ENCODE measurements at regions not wholly inside any gene's neighbourhood (a gene's known extent, or its start where the extent isn't known, plus 50 kb on each side); places are given as distances from the start of the nearest gene placed in this dataset.

- no peak for TF ChIP-seq CTCF (IDR thresholded peaks at IDR 0.05; ENCODE audit: low read depth, low read length, missing control alignments)
- no peak overlapping the region for H3K4me3 ChIP-seq (ENCODE audit: low read depth, low read length)
- DNase-seq (ENCODE audit: low read depth), result no peak
- in situ Hi-C loops (cut with HindIII; ENCODE audit: low sequenced_read_pairs), result no loop called here
Observed at GRCh38 chr5:3265936-3266335, 329.7 kb upstream of the IRX1 start.

DNA sequence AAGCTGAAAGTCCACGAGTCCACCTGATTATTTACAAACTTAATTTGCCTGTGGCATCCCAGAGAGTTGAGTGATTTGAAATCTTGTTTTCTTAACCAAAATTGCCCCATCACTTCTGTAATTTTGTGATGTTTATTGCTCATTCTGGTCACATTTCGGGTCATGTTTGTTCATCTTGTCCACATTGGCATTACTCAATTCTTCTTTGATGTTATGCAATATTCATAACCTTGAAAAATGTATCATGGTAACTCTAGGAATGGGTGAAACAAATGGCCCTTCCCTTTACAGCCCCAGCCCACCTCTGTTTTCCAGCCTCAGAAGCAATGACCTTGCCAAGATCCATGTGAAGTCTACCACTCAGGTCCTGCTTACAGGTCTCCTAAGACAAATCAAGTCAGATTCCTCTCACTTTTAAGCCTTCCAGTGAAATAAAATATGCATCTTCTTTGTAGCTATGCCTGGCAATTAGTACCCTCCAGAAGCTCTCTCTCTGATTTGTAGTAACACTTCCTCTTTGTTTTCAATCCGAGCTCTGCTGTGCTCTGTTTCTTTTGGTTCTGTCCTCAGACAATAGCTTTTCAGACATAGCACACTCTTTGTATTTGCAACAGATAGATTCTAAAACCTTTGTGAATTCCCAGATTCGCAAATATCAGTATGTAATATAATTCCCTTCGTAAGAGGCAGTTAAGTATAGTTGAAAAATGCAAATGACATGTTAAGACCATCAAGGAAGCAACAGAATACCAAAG lies 330.3 kb upstream of the IRX1 start:
- TF ChIP-seq CTCF (IDR thresholded peaks at IDR 0.05; ENCODE audit: low read depth, low read length, missing control alignments), result no peak
- no peak overlapping the region for H3K4me3 ChIP-seq (ENCODE audit: low read depth, low read length)
- no peak for DNase-seq (ENCODE audit: low read depth)
- in situ Hi-C loops (cut with HindIII; ENCODE audit: low sequenced_read_pairs), result no loop called here

DNA sequence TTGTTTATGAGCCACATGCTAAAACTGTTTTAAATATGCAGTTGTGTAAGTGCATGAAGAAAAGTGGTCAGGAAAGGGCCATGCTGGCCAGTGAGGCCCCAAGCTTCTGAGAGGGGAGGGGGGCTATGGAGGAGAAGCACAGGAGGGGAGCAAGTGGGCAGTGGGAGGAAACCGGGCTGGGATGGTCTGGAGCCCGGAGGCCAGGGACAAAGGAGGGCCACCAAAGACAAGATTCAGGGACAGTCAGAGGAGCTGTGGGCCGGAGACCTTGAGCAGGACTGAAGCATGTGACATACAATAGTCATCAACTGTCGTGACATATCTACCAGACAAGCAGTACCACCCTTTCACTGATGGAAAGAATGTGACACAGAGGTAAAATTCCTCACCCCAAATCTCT lies 333.2 kb upstream of the IRX1 start:
- in situ Hi-C loops (cut with HindIII; ENCODE audit: low sequenced_read_pairs), result loop anchor here (5.0 kb wide), 1 partner anchor 45 kb away; no protein-coding TSS in a partner anchor
- TF ChIP-seq CTCF (IDR thresholded peaks at IDR 0.05; ENCODE audit: low read depth, low read length, missing control alignments), result no peak
- H3K4me3 ChIP-seq (ENCODE audit: low read depth, low read length), result no peak overlapping the region
- DNase-seq (ENCODE audit: low read depth), result no peak

- no peak for DNase-seq (ENCODE audit: low read depth)
- in situ Hi-C loops (cut with HindIII; ENCODE audit: low sequenced_read_pairs), result loop anchor here (5.0 kb wide), 1 partner anchor 44 kb away; no protein-coding TSS in a partner anchor
- no peak overlapping the region for H3K4me3 ChIP-seq (ENCODE audit: low read depth, low read length)
- TF ChIP-seq CTCF (IDR thresholded peaks at IDR 0.05; ENCODE audit: low read depth, low read length, missing control alignments), result no peak
Observed at GRCh38 chr5:3261081-3261480, 334.6 kb upstream of the IRX1 start.

DNA sequence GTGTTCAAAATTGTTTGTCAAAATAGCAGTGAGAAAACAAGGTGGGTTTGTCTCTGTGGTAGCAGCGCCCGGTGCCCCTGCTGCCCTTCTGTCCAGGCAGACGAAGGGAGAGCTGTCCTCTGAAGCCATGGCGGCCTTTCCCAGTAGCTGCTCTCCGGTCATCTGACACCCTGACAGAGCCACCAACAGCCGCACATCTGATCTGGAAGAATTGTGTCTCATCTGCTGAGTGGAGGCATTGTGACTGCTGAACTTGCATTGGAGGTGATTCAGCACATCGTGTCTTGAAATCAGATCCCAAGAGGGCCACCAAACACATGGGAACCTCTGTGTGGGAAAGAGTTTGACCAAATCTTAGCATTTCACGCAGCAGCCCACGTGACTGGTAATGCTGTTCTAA lies 337.6 kb upstream of the IRX1 start:
- no peak for DNase-seq (ENCODE audit: low read depth)
- in situ Hi-C loops (cut with HindIII; ENCODE audit: low sequenced_read_pairs), result no loop called here
- TF ChIP-seq CTCF (IDR thresholded peaks at IDR 0.05; ENCODE audit: low read depth, low read length, missing control alignments), result no peak
- H3K4me3 ChIP-seq (ENCODE audit: low read depth, low read length), result no peak overlapping the region

DNA sequence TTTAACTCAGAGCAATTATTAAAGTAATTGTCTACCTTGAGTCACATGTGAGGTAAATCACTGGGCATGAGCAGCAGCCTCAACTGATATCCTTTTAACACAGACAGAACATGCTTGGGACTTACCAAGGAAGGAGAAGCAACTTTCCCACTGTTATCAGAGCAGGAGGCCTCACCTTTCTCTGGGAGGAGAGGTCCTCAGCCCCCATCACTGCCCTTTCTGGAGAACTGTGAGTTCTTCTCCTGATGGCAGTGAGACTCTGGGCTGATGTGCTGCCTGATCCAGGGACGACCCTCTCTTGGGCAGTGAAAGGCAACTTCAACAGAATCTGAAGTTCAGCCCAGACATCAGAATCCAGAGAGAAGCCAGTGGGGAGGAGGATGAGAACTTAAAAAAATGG lies 343.4 kb upstream of the IRX1 start:
- no peak for DNase-seq (ENCODE audit: low read depth)
- TF ChIP-seq CTCF (IDR thresholded peaks at IDR 0.05; ENCODE audit: low read depth, low read length, missing control alignments), result no peak
- in situ Hi-C loops (cut with HindIII; ENCODE audit: low sequenced_read_pairs), result no loop called here
- no peak overlapping the region for H3K4me3 ChIP-seq (ENCODE audit: low read depth, low read length)

Measured in astrocyte of the cerebellum (primary cell).